Activated CD8-positive, alpha-beta T cell treated with anti-CD3 and anti-CD28 coated beads, Interleukin-2, amount 10 ng/mL, durations not matched to agents 7 days and 5 days (primary cell): ENCODE measurements at regions not wholly inside any gene's neighbourhood (a gene's known extent, or its start where the extent isn't known, plus 50 kb on each side); places are given as distances from the start of the nearest gene placed in this dataset.

Experiments used
- ATAC-seq: fragments of 150-1000 bp; cut with Tn5 transposase; one replicate; pipeline ENCODE4 v1.10.0; 2021; ENCODE audit warnings: moderate library complexity
- CTCF ChIA-PET: fragments of 350-600 bp; sonication (Branson Sonifier 250); formaldehyde crosslinking; loops from one replicate; lab custom pipeline; 2021; ENCODE audit warnings: antibody characterized with exemption; lab: Charles Lee
- POLR2A ChIA-PET: fragments of 350-600 bp; sonication (Branson Sonifier 250); formaldehyde crosslinking; loops from one replicate; lab custom pipeline; 2021; ENCODE audit warnings: antibody characterized with exemption; lab: Charles Lee
- DNase-seq: peaks from one replicate; pipeline ENCODE4 v3.0.0-alpha.2; 2020
- H3K27ac Mint-ChIP-seq: one replicate; pipeline ENCODE4 v1.8.0; 2021; ENCODE audit warnings: mild to moderate bottlenecking, mixed read lengths
- H3K27me3 Mint-ChIP-seq: one replicate; pipeline ENCODE4 v1.8.0; 2021; ENCODE audit warnings: low read depth, mixed read lengths
- H3K36me3 Mint-ChIP-seq: one replicate; pipeline ENCODE4 v1.8.0; 2021; ENCODE audit warnings: low read depth, mixed read lengths
- H3K4me1 Mint-ChIP-seq: one replicate; pipeline ENCODE4 v1.8.0; 2021; ENCODE audit warnings: low read depth, mixed read lengths
- H3K4me3 Mint-ChIP-seq: one replicate; pipeline ENCODE4 v1.8.0; 2021; ENCODE audit warnings: mild to moderate bottlenecking, mixed read lengths
- H3K9me3 Mint-ChIP-seq: one replicate; pipeline ENCODE4 v1.8.0; 2022; ENCODE audit warnings: mixed read lengths; ENCODE audit not compliant: insufficient read depth

DNA sequence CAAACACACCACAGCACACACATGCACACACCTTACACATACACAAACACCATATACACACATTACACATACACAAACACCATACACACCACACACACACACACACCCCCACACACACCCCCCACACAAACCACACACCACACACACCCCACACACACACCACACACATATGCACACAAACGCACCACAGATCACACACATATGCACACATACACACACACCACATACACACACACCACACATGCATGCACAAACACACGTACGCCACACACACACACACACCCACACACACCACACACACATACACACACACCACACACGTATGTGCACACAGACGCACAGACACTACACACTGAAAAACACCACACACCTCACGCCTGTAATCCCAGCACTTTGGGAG, 166.0 kb downstream of the AHSP start:
- ChIA-PET CTCF (no interaction called here), POLR2A (interaction anchor here (0.7 kb wide), 1 partner anchor 172 kb away, joined by 3 read pairs; no protein-coding TSS in a partner anchor)
- no peaks in the 10 kb centered on the region for H3K9me3 Mint-ChIP-seq
- no peak for DNase-seq
- peaks cover 4% of the 10 kb centered on the region for H3K4me1 Mint-ChIP-seq
- H3K27ac Mint-ChIP-seq, result no peak overlapping the region
- ATAC-seq, result no peak
- H3K36me3 Mint-ChIP-seq, result no peaks in the 10 kb centered on the region
- H3K27me3 Mint-ChIP-seq, result peaks cover 2% of the 10 kb centered on the region
- no peak overlapping the region for H3K4me3 Mint-ChIP-seq

DNA sequence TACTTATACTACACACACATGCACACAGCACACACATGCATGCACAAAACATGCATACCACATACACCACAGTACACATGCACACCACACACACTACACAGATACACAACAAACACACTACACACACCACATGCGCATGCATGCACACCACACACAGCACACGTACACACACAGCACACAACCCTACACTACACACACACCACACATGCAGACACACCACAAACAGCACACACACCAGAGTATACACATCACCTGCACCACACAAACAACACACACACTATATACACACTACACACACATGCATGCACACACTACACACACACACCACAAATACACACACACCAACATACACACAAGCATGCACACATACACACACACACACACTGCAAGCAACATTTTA, 166.8 kb downstream of the AHSP start:
- H3K36me3 Mint-ChIP-seq, result no peaks in the 10 kb centered on the region
- DNase-seq (no peak), ATAC-seq (no peak)
- peaks cover 4% of the 10 kb centered on the region for H3K4me1 Mint-ChIP-seq
- H3K27me3 Mint-ChIP-seq, result peaks cover 2% of the 10 kb centered on the region
- no peaks in the 10 kb centered on the region for H3K9me3 Mint-ChIP-seq
- H3K27ac Mint-ChIP-seq, result no peak overlapping the region
- ChIA-PET POLR2A (interaction anchor here (0.6 kb wide), 1 partner anchor 174 kb away, joined by 3 read pairs; no protein-coding TSS in a partner anchor), CTCF (no interaction called here)
- no peak overlapping the region for H3K4me3 Mint-ChIP-seq

DNA sequence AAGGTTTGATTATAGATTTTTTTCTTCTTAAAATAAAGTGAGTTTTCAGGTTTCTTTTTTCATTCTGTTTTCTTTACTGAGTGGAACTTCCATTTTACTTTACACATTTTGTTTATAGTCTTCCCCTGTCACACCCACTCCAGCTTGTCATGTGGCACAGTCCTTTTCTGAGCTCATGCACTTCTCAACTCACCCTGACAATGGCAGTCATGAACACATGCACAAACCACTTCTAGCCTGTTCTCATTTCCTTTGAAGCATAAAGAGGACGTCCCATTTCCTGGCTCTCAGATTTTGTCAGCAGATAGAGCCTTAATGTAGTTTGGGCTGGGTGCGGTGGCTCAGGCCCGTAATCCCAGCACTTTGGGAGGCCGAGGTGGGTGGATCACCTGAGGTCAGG, 168.0 kb downstream of the AHSP start:
- ChIA-PET POLR2A (interaction anchor here (0.9 to 2.5 kb wide), 4 partner anchors 17 to 237 kb away, joined by 3 to 12 read pairs (median 4); a partner anchor contains a TSS), CTCF (interaction anchor here (0.6 to 2.4 kb wide), 11 partner anchors 15 to 275 kb away, joined by 3 to 12 read pairs (median 4); no protein-coding TSS in a partner anchor)
- H3K9me3 Mint-ChIP-seq, result no peaks in the 10 kb centered on the region
- ATAC-seq, result peak; percentile 81
- H3K27me3 Mint-ChIP-seq, result no peaks in the 10 kb centered on the region
- H3K27ac Mint-ChIP-seq, result no peak overlapping the region
- peak; percentile 81 for DNase-seq
- no peak overlapping the region for H3K4me3 Mint-ChIP-seq
- H3K4me1 Mint-ChIP-seq, result peaks cover 11% of the 10 kb centered on the region
- H3K36me3 Mint-ChIP-seq, result no peaks in the 10 kb centered on the region

DNA sequence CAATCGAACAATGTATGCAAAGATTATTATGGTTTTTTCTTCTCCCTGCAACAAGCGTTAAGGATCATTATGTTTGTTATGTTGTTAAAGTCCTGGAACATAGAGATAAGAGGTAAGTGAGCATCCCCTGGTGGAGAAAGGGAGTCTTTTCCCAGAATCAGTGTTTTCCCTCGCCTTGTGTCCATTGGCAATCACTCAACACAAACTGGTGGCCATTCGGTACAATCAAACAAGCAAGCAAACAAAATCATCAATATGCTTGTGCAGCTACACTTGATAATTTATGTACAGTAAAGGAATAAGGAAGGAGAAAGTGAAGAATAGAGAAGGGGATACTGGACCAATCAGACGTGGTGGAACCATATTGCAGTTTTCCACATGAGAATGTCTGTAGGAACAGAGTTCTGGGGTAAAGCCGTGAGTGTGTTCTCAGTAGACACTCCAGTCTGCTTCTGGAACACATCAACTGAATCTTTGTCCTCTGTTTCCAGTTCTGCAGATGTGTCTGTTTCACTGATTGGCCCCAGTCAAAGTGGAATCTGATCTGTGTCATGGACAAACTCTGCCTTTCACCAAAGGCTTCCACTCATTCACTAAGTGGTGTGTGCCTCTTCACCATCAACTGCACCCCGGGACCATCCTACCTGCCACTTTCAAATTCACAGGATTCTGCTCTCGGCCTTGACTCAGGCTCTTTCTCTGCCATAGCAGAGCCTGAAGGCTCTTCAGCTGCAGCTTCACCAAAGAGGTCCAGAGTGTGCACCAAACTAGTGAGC, 169.5 kb downstream of the AHSP start:
- DNase-seq (no peak), ATAC-seq (no peak)
- Mint-ChIP-seq H3K27me3 (no peaks in the 10 kb centered on the region), H3K9me3 (no peaks in the 10 kb centered on the region), H3K36me3 (peaks cover 10% of the 10 kb centered on the region), H3K4me3 (no peak overlapping the region), H3K27ac (no peak overlapping the region), H3K4me1 (peaks cover 25% of the 10 kb centered on the region)
- ChIA-PET POLR2A (interaction anchor here (2.5 kb wide), 1 partner anchor 16 kb away, joined by 12 read pairs; a partner anchor contains a TSS), CTCF (interaction anchor here (1.3 to 2.4 kb wide), 7 partner anchors 15 to 239 kb away, joined by 3 to 12 read pairs (median 6); a partner anchor contains a TSS)

DNA sequence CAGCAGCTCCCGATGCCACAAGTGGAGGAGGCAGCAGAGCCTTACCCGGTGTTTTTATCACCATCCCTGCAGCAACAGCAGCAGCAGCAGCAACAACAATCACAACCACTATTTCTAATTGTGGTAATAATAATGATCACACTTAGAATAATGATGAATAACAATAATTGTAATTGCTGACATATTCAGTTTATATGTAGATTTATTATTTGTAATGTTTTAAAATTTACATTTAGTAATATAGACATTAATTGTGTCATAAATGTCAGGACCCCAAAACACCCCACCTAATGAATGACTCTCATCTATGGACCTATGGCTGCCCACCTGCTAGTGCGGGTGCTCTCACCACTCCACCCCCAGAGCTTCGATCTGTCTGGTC, 170.0 kb downstream of the AHSP start:
- Mint-ChIP-seq H3K27me3 (no peaks in the 10 kb centered on the region), H3K4me1 (peaks cover 30% of the 10 kb centered on the region), H3K27ac (no peak overlapping the region), H3K4me3 (no peak overlapping the region), H3K9me3 (no peaks in the 10 kb centered on the region), H3K36me3 (peaks cover 16% of the 10 kb centered on the region)
- ChIA-PET CTCF (no interaction called here), POLR2A (interaction anchor here (1.7 to 2.5 kb wide), 2 partner anchors 15 kb away, joined by 12 read pairs; a partner anchor contains a TSS)
- no peak for DNase-seq
- ATAC-seq, result no peak

DNA sequence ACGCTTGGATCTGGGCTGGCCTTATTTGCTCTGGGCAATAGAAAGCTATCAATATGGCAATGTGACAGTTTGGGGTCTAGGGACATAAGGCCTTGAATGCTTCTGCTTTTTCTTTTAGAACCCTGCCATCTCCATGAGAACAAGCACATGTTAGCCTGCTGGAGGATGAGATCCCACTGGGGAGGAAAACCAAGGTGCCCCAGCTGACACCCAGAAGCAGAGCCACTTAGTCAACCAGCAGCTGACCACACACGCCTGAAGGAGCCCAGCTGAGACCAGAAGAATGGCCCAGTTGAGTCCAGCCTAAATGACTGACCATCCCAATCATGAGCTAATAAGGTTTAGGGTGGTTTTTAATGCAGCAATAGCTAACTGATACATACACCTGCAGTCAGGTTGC, 171.2 kb downstream of the AHSP start:
- Mint-ChIP-seq H3K36me3 (peaks cover 24% of the 10 kb centered on the region), H3K27me3 (no peaks in the 10 kb centered on the region), H3K27ac (no peak overlapping the region), H3K4me1 (peaks cover 34% of the 10 kb centered on the region), H3K4me3 (no peak overlapping the region), H3K9me3 (no peaks in the 10 kb centered on the region)
- no peak for ATAC-seq
- DNase-seq, result no peak
- POLR2A ChIA-PET, result interaction anchor here (1.2 to 1.7 kb wide), 2 partner anchors 12 to 14 kb away, joined by 3 to 12 read pairs; a partner anchor contains a TSS
- CTCF ChIA-PET, result interaction anchor here (0.9 kb wide), 1 partner anchor 241 kb away, joined by 3 read pairs; no protein-coding TSS in a partner anchor

DNA sequence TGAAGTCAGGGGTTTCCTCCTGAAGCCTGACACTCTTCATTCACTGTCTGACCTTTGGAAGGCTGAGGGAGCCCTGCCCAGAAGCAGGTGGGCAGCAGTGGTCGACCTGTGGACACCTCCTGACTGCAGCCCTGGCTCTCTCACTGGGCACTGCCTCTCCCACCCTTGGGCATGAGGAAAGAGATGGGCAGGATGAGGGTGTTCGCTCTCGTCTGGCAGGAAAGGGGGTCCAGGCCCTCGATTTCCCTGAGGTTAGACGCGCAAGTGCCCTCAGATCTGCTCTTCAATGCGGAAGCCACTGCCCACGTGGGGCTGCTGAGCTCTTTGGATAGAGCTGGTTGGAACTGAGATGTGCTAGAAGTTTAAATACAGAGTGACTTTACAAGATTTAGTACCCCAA, 171.9 kb downstream of the AHSP start:
- H3K4me1 Mint-ChIP-seq, result peaks cover 34% of the 10 kb centered on the region
- H3K27me3 Mint-ChIP-seq, result no peaks in the 10 kb centered on the region
- ChIA-PET POLR2A (interaction anchor here (1.2 to 6.8 kb wide), 3 partner anchors 11 to 13 kb away, joined by 3 to 80 read pairs (median 12); a partner anchor contains a TSS), CTCF (interaction anchor here (0.9 kb wide), 1 partner anchor 241 kb away, joined by 3 read pairs; no protein-coding TSS in a partner anchor)
- H3K27ac Mint-ChIP-seq, result no peak overlapping the region
- peaks cover 29% of the 10 kb centered on the region for H3K36me3 Mint-ChIP-seq
- no peak for ATAC-seq
- DNase-seq, result no peak
- no peaks in the 10 kb centered on the region for H3K9me3 Mint-ChIP-seq
- H3K4me3 Mint-ChIP-seq, result peak overlapping the region; percentile 28

DNA sequence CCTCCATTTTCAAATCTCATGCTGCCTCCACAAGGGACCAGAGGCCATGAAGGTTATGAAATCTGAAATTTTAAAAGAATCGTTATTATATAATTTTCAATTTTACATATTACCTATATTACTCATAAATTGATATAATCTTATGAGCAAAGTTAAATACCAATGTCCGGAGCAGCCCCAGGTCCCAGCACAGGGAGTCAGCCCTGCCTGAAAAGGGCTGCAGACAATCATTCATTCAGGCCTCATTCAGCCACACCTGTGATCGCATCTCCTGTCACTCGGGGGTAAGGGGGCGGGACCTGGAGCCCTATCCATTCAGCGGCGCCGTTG, 172.5 kb downstream of the AHSP start:
- CTCF ChIA-PET, result interaction anchor here (3.3 kb wide), 1 partner anchor 13 kb away, joined by 21 read pairs; a partner anchor contains a TSS
- Mint-ChIP-seq H3K36me3 (peaks cover 35% of the 10 kb centered on the region), H3K4me1 (peaks cover 36% of the 10 kb centered on the region), H3K27me3 (no peaks in the 10 kb centered on the region), H3K4me3 (peak overlapping the region; percentile 90), H3K27ac (peak overlapping the region; percentile 87), H3K9me3 (no peaks in the 10 kb centered on the region)
- ATAC-seq, result no peak
- no peak for DNase-seq
- POLR2A ChIA-PET, result interaction anchor here (6.8 kb wide), 1 partner anchor 13 kb away, joined by 80 read pairs; a partner anchor contains a TSS

DNA sequence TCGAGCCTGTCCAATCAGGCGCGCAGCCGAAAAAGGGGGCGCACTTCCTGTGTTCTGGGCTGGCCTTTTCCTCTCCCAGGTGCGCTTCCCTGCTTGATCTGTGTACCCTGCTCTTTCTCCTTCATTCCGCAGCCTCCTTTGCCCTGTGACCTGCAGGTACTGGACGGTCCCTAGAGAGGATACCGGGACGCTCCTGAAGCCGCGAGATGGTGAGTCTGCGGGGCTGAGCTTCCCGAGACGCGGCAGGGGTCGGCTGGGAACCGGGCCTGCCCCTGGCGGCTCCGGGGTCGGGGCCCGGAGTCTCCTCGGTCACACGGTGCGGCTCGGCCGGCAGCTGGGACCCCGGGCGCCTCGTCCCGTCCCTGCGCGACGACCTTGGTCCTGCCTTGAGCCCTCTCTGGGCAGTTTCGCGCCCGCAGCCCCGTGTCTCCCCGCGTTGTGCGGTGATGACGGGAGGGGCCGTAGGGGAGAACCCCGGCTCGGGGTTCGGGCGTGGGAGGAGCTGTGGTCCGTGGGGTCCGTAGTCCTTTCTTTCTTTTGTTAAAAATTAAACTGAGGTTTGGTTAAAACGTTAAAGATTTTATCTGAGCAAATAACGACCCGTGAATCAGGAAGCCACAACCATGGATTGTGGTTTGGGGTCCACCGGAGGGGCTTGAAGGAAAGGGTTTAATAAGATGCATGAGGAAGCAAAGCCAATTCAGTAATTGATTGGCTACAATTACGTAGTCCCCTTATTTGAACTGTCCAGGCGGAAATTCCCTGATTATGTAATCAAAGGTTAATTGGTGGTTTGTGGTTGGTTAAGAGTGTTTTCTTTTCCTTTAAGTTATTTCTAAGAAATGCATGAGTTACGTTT, 172.8 kb upstream of the ZNF267 start:
- peak overlapping the region; percentile 92 for H3K27ac Mint-ChIP-seq
- H3K4me3 Mint-ChIP-seq, result peak overlapping the region; percentile 90
- ATAC-seq (peak; percentile 82), DNase-seq (peak; percentile 92)
- no peaks in the 10 kb centered on the region for H3K9me3 Mint-ChIP-seq
- peaks cover 37% of the 10 kb centered on the region for H3K36me3 Mint-ChIP-seq
- POLR2A ChIA-PET, result interaction anchor here (0.6 to 6.8 kb wide), 4 partner anchors 12 to 193 kb away, joined by 3 to 80 read pairs (median 10); partner anchors contain the start of genes RUSF1 and ZNF267
- peaks cover 38% of the 10 kb centered on the region for H3K4me1 Mint-ChIP-seq
- CTCF ChIA-PET, result interaction anchor here (1.6 to 3.3 kb wide), 2 partner anchors 12 to 168 kb away, joined by 4 to 21 read pairs; a partner anchor contains a TSS
- no peaks in the 10 kb centered on the region for H3K27me3 Mint-ChIP-seq

DNA sequence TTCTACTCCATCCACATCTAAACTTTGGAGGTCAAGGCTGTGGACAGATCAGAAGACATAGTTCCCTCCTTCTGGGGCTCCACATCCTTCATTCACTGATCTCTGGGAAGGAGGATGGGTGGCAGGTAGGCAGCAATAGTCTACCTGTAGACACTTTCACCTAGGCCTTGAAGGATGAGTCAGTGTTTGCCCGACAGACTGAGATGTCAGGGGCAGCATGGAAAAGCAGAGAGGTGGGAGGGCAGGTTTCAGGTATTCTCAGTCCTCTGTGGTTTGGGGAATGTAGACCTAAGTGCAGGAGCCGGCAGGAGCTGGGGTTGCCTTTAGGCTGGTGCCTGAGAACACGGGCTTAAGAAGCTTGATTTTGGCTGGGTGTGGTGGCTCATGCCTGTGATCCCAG, 171.9 kb upstream of the ZNF267 start:
- peaks cover 44% of the 10 kb centered on the region for H3K36me3 Mint-ChIP-seq
- POLR2A ChIA-PET, result interaction anchor here (1.9 to 6.8 kb wide), 2 partner anchors 11 to 172 kb away, joined by 10 to 80 read pairs; partner anchors contain the start of gene ZNF267
- no peak for ATAC-seq

DNA sequence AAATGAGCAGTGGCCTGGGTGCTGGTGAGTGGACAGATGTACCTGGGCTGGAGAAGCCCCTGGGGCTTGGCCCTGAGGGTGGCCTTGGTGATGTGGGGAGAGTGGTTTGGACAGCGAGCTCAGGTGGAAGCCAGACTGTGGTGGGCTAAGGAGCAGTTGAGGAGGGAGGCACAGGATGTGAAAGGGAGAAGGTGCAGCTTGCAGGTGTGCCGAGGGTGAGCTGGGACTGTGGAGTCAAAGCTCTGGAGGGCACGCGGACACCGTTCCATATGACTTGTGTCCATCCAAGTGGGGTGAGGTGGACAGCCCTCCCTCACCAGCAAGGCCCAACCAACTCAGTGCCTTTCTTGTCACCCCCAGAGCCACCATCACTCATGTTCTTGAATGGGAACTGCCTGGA, 170.8 kb upstream of the ZNF267 start:
- POLR2A ChIA-PET, result interaction anchor here (1.9 to 6.8 kb wide), 2 partner anchors 10 to 171 kb away, joined by 10 to 80 read pairs; partner anchors contain the start of gene ZNF267
- no peak for ATAC-seq
- Mint-ChIP-seq H3K27me3 (no peaks in the 10 kb centered on the region), H3K36me3 (peaks cover 52% of the 10 kb centered on the region), H3K9me3 (no peaks in the 10 kb centered on the region), H3K27ac (peak overlapping the region; percentile 44), H3K4me3 (peak overlapping the region; percentile 16), H3K4me1 (peaks cover 44% of the 10 kb centered on the region)
- no peak for DNase-seq
- CTCF ChIA-PET, result interaction anchor here (1.2 to 3.3 kb wide), 2 partner anchors 10 to 244 kb away, joined by 3 to 21 read pairs; partner anchors contain the start of gene ARMC5

More for the DNA sequence above, 171.9 kb upstream of the ZNF267 start:
- Mint-ChIP-seq H3K4me1 (peaks cover 40% of the 10 kb centered on the region), H3K9me3 (no peaks in the 10 kb centered on the region), H3K4me3 (peak overlapping the region; percentile 90), H3K27ac (peak overlapping the region; percentile 92), H3K27me3 (no peaks in the 10 kb centered on the region)
- DNase-seq, result no peak
- CTCF ChIA-PET, result interaction anchor here (1.2 to 3.3 kb wide), 3 partner anchors 11 to 243 kb away, joined by 3 to 21 read pairs (median 4); partner anchors contain the start of gene ARMC5
